H9 (cell line): ENCODE measurements at regions not wholly inside any gene's neighbourhood (a gene's known extent, or its start where the extent isn't known, plus 50 kb on each side); places are given as distances from the start of the nearest gene placed in this dataset.

Experiments used
- DNase-seq: peaks from one replicate; pipeline ENCODE4 v3.0.0-alpha.2; 2017
- H2AFZ ChIP-seq: one replicate; pipeline ENCODE4 v1.6.1; 2013; ENCODE audit warnings: mild to moderate bottlenecking, low read length, control low read depth, moderate library complexity
- H2AK5ac ChIP-seq: 2 replicates; pipeline ENCODE4 v1.6.1; 2013; ENCODE audit warnings: low read length, control low read depth, mixed read lengths; ENCODE audit not compliant: insufficient read length
- H2BK120ac ChIP-seq: one replicate; pipeline ENCODE4 v1.6.1; 2013; ENCODE audit warnings: low read depth, mild to moderate bottlenecking, low read length, control low read depth, inconsistent platforms; ENCODE audit not compliant: poor library complexity, severe bottlenecking
- H2BK12ac ChIP-seq: 2 replicates; pipeline ENCODE4 v1.6.1; 2013; ENCODE audit warnings: low read length, control low read depth, mixed read lengths, low read depth; ENCODE audit not compliant: insufficient read length
- H2BK15ac ChIP-seq: 2 replicates; pipeline ENCODE4 v1.6.1; 2013; ENCODE audit warnings: low read depth, low read length, control low read depth
- H2BK20ac ChIP-seq: one replicate; pipeline ENCODE4 v1.6.1; 2013; ENCODE audit warnings: low read depth, mild to moderate bottlenecking, low read length, control low read depth, inconsistent platforms; ENCODE audit not compliant: poor library complexity, severe bottlenecking
- H2BK5ac ChIP-seq: 2 replicates; pipeline ENCODE4 v1.6.1; 2013; ENCODE audit warnings: low read length, control low read depth, mixed read lengths; ENCODE audit not compliant: insufficient read length
- H3K14ac ChIP-seq: 2 replicates; pipeline ENCODE4 v1.6.1; 2013; ENCODE audit warnings: low read length, control low read depth; ENCODE audit not compliant: insufficient read depth
- H3K18ac ChIP-seq: 2 replicates; pipeline ENCODE4 v1.6.1; 2013; ENCODE audit warnings: low read depth, mild to moderate bottlenecking, mixed read lengths, low read length, control low read depth; ENCODE audit not compliant: insufficient read length
- H3K23ac ChIP-seq: 2 replicates; pipeline ENCODE4 v1.6.1; 2013; ENCODE audit warnings: low read length, control low read depth, mixed read lengths, low read depth; ENCODE audit not compliant: insufficient read length
- H3K23me2 ChIP-seq: 2 replicates; pipeline ENCODE4 v1.6.1; 2013; ENCODE audit warnings: low read depth, mild to moderate bottlenecking, mixed read lengths, low read length, control low read depth; ENCODE audit not compliant: insufficient read length, poor library complexity, severe bottlenecking
- H3K27ac ChIP-seq: 2 replicates; pipeline ENCODE4 v1.5.1; 2013; ENCODE audit warnings: low read length, control low read depth, mixed read lengths, low read depth; ENCODE audit not compliant: insufficient read length
- H3K27me3 ChIP-seq: 2 replicates; pipeline ENCODE4 v1.6.1; 2013; ENCODE audit warnings: low read length, control low read depth, inconsistent platforms; ENCODE audit not compliant: insufficient read depth
- H3K4ac ChIP-seq: 2 replicates; pipeline ENCODE4 v1.6.1; 2013; ENCODE audit warnings: low read depth, mild to moderate bottlenecking, control low read depth, inconsistent platforms, low read length, moderate library complexity
- H3K4me1 ChIP-seq: 2 replicates; pipeline ENCODE4 v1.6.1; 2013; ENCODE audit warnings: low read length, control low read depth, inconsistent platforms; ENCODE audit not compliant: insufficient read depth
- H3K4me2 ChIP-seq: 2 replicates; pipeline ENCODE4 v1.6.1; 2013; ENCODE audit warnings: low read length, control low read depth, mixed read lengths; ENCODE audit not compliant: insufficient read length, insufficient read depth
- H3K56ac ChIP-seq: 2 replicates; pipeline ENCODE4 v1.6.1; 2013; ENCODE audit warnings: low read depth, mild to moderate bottlenecking, mixed read lengths, low read length, control low read depth; ENCODE audit not compliant: insufficient read length
- H3K79me1 ChIP-seq: 2 replicates; pipeline ENCODE4 v1.6.1; 2013; ENCODE audit warnings: low read depth, mild to moderate bottlenecking, moderate library complexity, low read length, control low read depth, inconsistent platforms; ENCODE audit not compliant: insufficient read depth, poor library complexity, severe bottlenecking
- H3K79me2 ChIP-seq: 2 replicates; pipeline ENCODE4 v1.6.1; 2013; ENCODE audit warnings: low read length, control low read depth, inconsistent platforms; ENCODE audit not compliant: insufficient read depth
- H3K9ac ChIP-seq: 2 replicates; pipeline ENCODE4 v1.6.1; 2013; ENCODE audit warnings: low read length, control low read depth, mixed read lengths; ENCODE audit not compliant: insufficient read length; ENCODE audit errors: extremely low read depth
- H3K9me3 ChIP-seq: one replicate; pipeline ENCODE4 v1.6.1; 2013; ENCODE audit warnings: low read depth, low read length, inconsistent platforms; ENCODE audit not compliant: control insufficient read depth
- H3T11ph ChIP-seq: one replicate; pipeline ENCODE4 v1.6.1; 2013; ENCODE audit warnings: mild to moderate bottlenecking, low read length, control low read depth, inconsistent platforms
- H4K20me1 ChIP-seq: one replicate; pipeline ENCODE4 v1.6.1; 2013; ENCODE audit not compliant: control insufficient read depth, insufficient read length, insufficient read depth
- H4K5ac ChIP-seq: 2 replicates; pipeline ENCODE4 v1.6.1; 2013; ENCODE audit warnings: low read depth, mild to moderate bottlenecking, mixed read lengths, low read length, control low read depth; ENCODE audit not compliant: insufficient read length
- H4K8ac ChIP-seq: replicated peaks from 2 replicates; pipeline ENCODE4 v1.6.1; 2013; ENCODE audit warnings: low read length, control low read depth, mixed read lengths, low read depth; ENCODE audit not compliant: insufficient read length
- H4K91ac ChIP-seq: 2 replicates; pipeline ENCODE4 v1.6.1; 2013; ENCODE audit warnings: low read depth, mild to moderate bottlenecking, moderate library complexity, mixed read lengths, low read length, control low read depth; ENCODE audit not compliant: insufficient read length
- H3K27ac Mint-ChIP-seq, 3 experiments: 2 replicates in 2 of 3; 3 replicates in 1 of 3; pipeline ENCODE4 v1.8.0; 2020 to 2021; ENCODE audit warnings: mixed read lengths in 3 of 3, mild to moderate bottlenecking in 1 of 3, moderate library complexity in 1 of 3
- H3K27me3 Mint-ChIP-seq: 2 replicates; pipeline ENCODE4 v1.8.0; 2021; ENCODE audit warnings: low read depth, mild to moderate bottlenecking, moderate library complexity, mixed read lengths
- H3K36me3 Mint-ChIP-seq, 3 experiments: 2 replicates in 2 of 3; 3 replicates in 1 of 3; pipeline ENCODE4 v1.8.0; 2020 to 2021; ENCODE audit warnings: low read depth in 3 of 3, mixed read lengths in 3 of 3; ENCODE audit not compliant: insufficient read depth in 1 of 3
- H3K4me1 Mint-ChIP-seq, 2 experiments: 2 replicates each; pipeline ENCODE4 v1.8.0; 2020; ENCODE audit warnings: mixed read lengths in 2 of 2
- H3K4me3 Mint-ChIP-seq, 2 experiments: 2 replicates in 1 of 2; 3 replicates in 1 of 2; pipeline ENCODE4 v1.8.0; 2020 to 2021; ENCODE audit warnings: mild to moderate bottlenecking in 2 of 2, mixed read lengths in 2 of 2, moderate library complexity in 1 of 2
- H3K9me3 Mint-ChIP-seq, 2 experiments: 2 replicates in 1 of 2; 3 replicates in 1 of 2; pipeline ENCODE4 v1.8.0; 2020; ENCODE audit warnings: mild to moderate bottlenecking in 2 of 2, mixed read lengths in 2 of 2, moderate library complexity in 1 of 2
- CTCF ChIP-seq: fragments of 200-600 bp; sonication (generic); conservative IDR thresholded peaks from 3 replicates; pipeline ENCODE4 v1.8.0; 2021; ENCODE audit warnings: antibody characterized with exemption, mild to moderate bottlenecking
- WGBS: extraction: QIAGEN DNeasy Blood & Tissue Kit; methylation state at CpG from one replicate; pipeline ENCODE4 v1.1.7; 2013; ENCODE audit warnings: missing lambda C conversion rate, low lambda C conversion rate, mixed read lengths; ENCODE audit not compliant: insufficient read length; ENCODE audit errors: extremely low coverage; 5-methylcytosine and 5-hydroxymethylcytosine counted together

DNA sequence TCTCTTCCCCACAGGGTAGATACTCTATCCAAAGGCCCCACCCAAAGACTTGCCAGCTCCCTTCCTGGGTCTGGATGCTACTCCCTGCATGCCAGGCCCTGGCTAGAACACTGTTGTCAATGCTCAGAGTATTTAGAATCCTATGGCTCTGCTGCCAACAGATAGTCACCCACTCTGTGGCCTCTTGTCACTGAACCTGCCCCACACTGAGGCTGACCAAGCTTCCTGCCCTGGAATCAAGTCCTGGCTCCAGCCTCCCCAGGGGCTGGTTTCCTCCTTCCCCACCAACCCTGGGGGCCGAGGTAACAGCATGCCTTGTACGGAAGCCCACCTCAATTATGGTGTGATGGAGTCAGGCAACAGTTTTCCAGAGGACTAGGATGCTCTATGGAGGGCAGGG is 63.3 kb downstream of the EFNB1 start:
- H3K27me3 ChIP-seq: peaks cover 9% of the 10 kb centered on the region; the same call in 1 of the 2 replicates
- no peak overlapping the region for H2BK20ac ChIP-seq
- H2BK15ac ChIP-seq: no peak overlapping the region
- H3K79me1 ChIP-seq: no peaks in the 10 kb centered on the region
- H3K14ac ChIP-seq: no peak overlapping the region
- no CpG with 5 or more reads among the region's 2 CpGs for WGBS
- no peaks in the 10 kb centered on the region for H3K79me2 ChIP-seq
- H3K56ac ChIP-seq: no peak overlapping the region
- no peak overlapping the region for H3T11ph ChIP-seq
- no peak overlapping the region for H2AK5ac ChIP-seq
- Mint-ChIP-seq H3K36me3 (peaks cover 7 to 9% (median 7%) of the 10 kb centered on the region in 3 experiments; a peak in 5 of 7 replicates), H3K27ac (no peak overlapping the region), H3K27me3 (peaks cover 37% of the 10 kb centered on the region), H3K9me3 (peaks cover 50 to 56% of the 10 kb centered on the region in 2 experiments), H3K4me1 (peaks cover 7 to 31% of the 10 kb centered on the region in 2 experiments), H3K4me3 (no peak overlapping the region)
- no peak overlapping the region for H4K91ac ChIP-seq
- H3K9ac ChIP-seq: no peak overlapping the region
- no peak overlapping the region for H3K27ac ChIP-seq
- H3K4me2 ChIP-seq: no peak overlapping the region
- no peaks in the 10 kb centered on the region for H3K9me3 ChIP-seq
- H3K23me2 ChIP-seq: no peaks in the 10 kb centered on the region
- no peak overlapping the region for H2AFZ ChIP-seq
- H2BK5ac ChIP-seq: no peak overlapping the region
- no peak overlapping the region for H2BK12ac ChIP-seq
- no peaks in the 10 kb centered on the region for H4K20me1 ChIP-seq
- DNase-seq: no peak
- H3K4ac ChIP-seq: no peak overlapping the region
- no peak overlapping the region for H4K5ac ChIP-seq
- H3K18ac ChIP-seq: no peak overlapping the region
- H3K23ac ChIP-seq: no peak overlapping the region
- no peak for TF ChIP-seq CTCF
- no peak overlapping the region for H2BK120ac ChIP-seq
- H4K8ac ChIP-seq: no peak overlapping the region
- no peaks in the 10 kb centered on the region for H3K4me1 ChIP-seq
